ENCODE measurements at regions not wholly inside any gene's neighbourhood (a gene's known extent, or its start where the extent isn't known, plus 50 kb on each side); places are given as distances from the start of the nearest gene placed in this dataset.

GRCh38 chr6:163729127-163729872 lies 314.8 kb downstream of the QKI start:
- Histone ChIP-seq H3K36me3 (ENCODE audit: control insufficient read depth in 2 of 2, extremely low read depth in 1 of 2, insufficient read depth in 2 of 2, low read length in 2 of 2) (no peaks in the 10 kb centered on the region), H3K4me3 (ENCODE audit: control insufficient read depth in 2 of 3, extremely low read depth in 1 of 3, insufficient read depth in 2 of 3, low read depth in 1 of 3, low read length in 3 of 3) (no peak overlapping the region), H3K9ac (ENCODE audit: control insufficient read depth, extremely low read depth, insufficient read depth, low read length) (no peak overlapping the region), H3K4me2 (ENCODE audit: control insufficient read depth, extremely low read depth, insufficient read depth, low read depth, low read length) (no peak overlapping the region), H3K79me2 (ENCODE audit: control insufficient read depth, insufficient read depth, low read length) (no peaks in the 10 kb centered on the region), H4K20me1 (ENCODE audit: control insufficient read depth, extremely low read depth, insufficient read depth, low read length) (no peaks in the 10 kb centered on the region), H3K4me1 (ENCODE audit: control insufficient read depth, extremely low read depth, insufficient read depth, low read length) (no peaks in the 10 kb centered on the region), H3K27me3 (ENCODE audit: control insufficient read depth, extremely low read depth, insufficient read depth, low read length) (no peaks in the 10 kb centered on the region), H3K9me1 (ENCODE audit: control insufficient read depth, extremely low read depth, insufficient read depth, low read length) (no peaks in the 10 kb centered on the region), H2AFZ (ENCODE audit: control insufficient read depth, low read length) (no peak overlapping the region), H3K27ac (ENCODE audit: control insufficient read depth, insufficient read depth, low read length) (no peak overlapping the region), H3K9me3 (ENCODE audit: control insufficient read depth, low read depth, low read length) (no peaks in the 10 kb centered on the region)
- dilution Hi-C loops (cut with MboI; ENCODE audit: extremely low pct_ligation_motif_present, low sequenced_read_pairs), result no loop called here
- FAIRE-seq (no peak), DNase-seq (ENCODE audit: low read depth, low spot score) (no peak)
- TF ChIP-seq CTCF (optimal IDR thresholded peaks at IDR 0.05 in 1 of 3, IDR thresholded peaks at IDR 0.05 in 1 of 3, conservative IDR thresholded peaks at IDR 0.05 in 1 of 3; ENCODE audit: extremely low read depth in 1 of 3, insufficient read depth in 2 of 3, low read length in 3 of 3) (no peak), EZH2 (IDR thresholded peaks at IDR 0.05; ENCODE audit: low read length) (no peak)

DNA sequence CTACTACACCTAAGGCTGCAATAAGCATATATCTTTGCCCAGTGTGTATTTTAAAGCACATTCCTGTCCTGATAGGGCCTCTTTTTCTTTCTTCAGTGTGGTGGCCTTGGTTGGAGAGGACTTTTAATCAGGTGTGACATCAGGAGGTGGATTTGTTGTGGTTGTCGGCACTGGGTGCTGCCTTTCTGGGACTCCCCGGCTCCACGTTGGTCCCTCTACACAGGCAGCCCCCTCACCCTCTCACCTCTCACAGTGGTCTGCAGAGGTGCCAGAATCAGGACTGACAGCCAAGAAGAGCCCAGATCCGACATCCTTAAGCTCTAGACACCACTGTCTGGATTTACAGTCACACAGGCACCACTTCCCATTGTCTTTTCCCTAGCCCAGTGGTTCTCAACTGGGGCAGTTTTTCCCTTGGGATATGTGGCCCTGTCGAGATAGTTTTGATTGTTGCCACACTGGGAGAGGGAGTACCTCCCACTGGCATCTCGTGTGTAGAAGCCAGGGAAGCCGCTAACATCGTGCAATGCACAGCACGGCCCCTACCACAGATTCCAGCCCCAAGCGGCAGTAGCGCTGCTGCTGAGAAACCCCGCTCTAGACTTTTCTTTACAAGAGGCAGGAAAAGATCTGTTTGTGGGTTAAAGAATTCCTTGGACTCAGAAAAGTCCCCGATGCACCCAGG lies 314.1 kb downstream of the QKI start:
- no peaks in the 10 kb centered on the region for H3K27me3 ChIP-seq (ENCODE audit: control insufficient read depth, extremely low read depth, insufficient read depth, low read length)
- dilution Hi-C loops (cut with MboI; ENCODE audit: extremely low pct_ligation_motif_present, low sequenced_read_pairs), result no loop called here

More for the DNA sequence above, 314.1 kb downstream of the QKI start:
- Histone ChIP-seq H4K20me1 (ENCODE audit: control insufficient read depth, extremely low read depth, insufficient read depth, low read length) (no peaks in the 10 kb centered on the region), H3K27ac (ENCODE audit: control insufficient read depth, insufficient read depth, low read length) (no peak overlapping the region), H3K36me3 (ENCODE audit: control insufficient read depth in 2 of 2, extremely low read depth in 1 of 2, insufficient read depth in 2 of 2, low read length in 2 of 2) (no peaks in the 10 kb centered on the region), H2AFZ (ENCODE audit: control insufficient read depth, low read length) (no peak overlapping the region), H3K79me2 (ENCODE audit: control insufficient read depth, insufficient read depth, low read length) (no peaks in the 10 kb centered on the region), H3K9me1 (ENCODE audit: control insufficient read depth, extremely low read depth, insufficient read depth, low read length) (no peaks in the 10 kb centered on the region), H3K9ac (ENCODE audit: control insufficient read depth, extremely low read depth, insufficient read depth, low read length) (no peak overlapping the region), H3K4me2 (ENCODE audit: control insufficient read depth, extremely low read depth, insufficient read depth, low read depth, low read length) (no peak overlapping the region), H3K4me3 (ENCODE audit: control insufficient read depth in 2 of 3, extremely low read depth in 1 of 3, insufficient read depth in 2 of 3, low read depth in 1 of 3, low read length in 3 of 3) (no peak overlapping the region), H3K4me1 (ENCODE audit: control insufficient read depth, extremely low read depth, insufficient read depth, low read length) (no peaks in the 10 kb centered on the region), H3K9me3 (ENCODE audit: control insufficient read depth, low read depth, low read length) (no peaks in the 10 kb centered on the region)
- TF ChIP-seq EZH2 (IDR thresholded peaks at IDR 0.05; ENCODE audit: low read length) (no peak), CTCF (optimal IDR thresholded peaks at IDR 0.05 in 1 of 3, IDR thresholded peaks at IDR 0.05 in 1 of 3, conservative IDR thresholded peaks at IDR 0.05 in 1 of 3; ENCODE audit: extremely low read depth in 1 of 3, insufficient read depth in 2 of 3, low read length in 3 of 3) (no peak)
- FAIRE-seq (no peak), DNase-seq (ENCODE audit: low read depth, low spot score) (no peak)

Measured in keratinocyte (primary cell).